Right atrium auricular region (tissue), 2 donors: ENCODE measurements at regions not wholly inside any gene's neighbourhood (a gene's known extent, or its start where the extent isn't known, plus 50 kb on each side); places are given as distances from the start of the nearest gene placed in this dataset.

Source experiments
- DNase-seq: peaks from one replicate; pipeline ENCODE4 v3.0.0-alpha.2; 2019; ENCODE audit warnings: low spot score
- H3K27ac ChIP-seq, 2 donors: fragments of 200-600 bp; sonication (generic); 1 replicate in 1 of 2; 2 replicates in 1 of 2; pipeline ENCODE4 v1.5.1; 2016 to 2019
- H3K27me3 ChIP-seq, 2 donors: fragments of 200-600 bp; sonication (generic); one replicate each; pipeline versions ENCODE4 v1.5.1 to v1.6.0; 2017 to 2019
- H3K36me3 ChIP-seq: fragments of 200-600 bp; sonication (generic); one replicate; pipeline ENCODE4 v1.5.1; 2016
- H3K4me1 ChIP-seq, 2 donors: fragments of 200-600 bp; sonication (generic); one replicate each; pipeline versions ENCODE4 v1.5.1 to v1.6.0; 2017 to 2019
- H3K4me3 ChIP-seq, 2 donors: fragments of 200-600 bp; sonication (generic); 1 replicate in 1 of 2; 2 replicates in 1 of 2; pipeline ENCODE4 v1.5.1; 2017 to 2019; ENCODE audit warnings: mild to moderate bottlenecking in 1 of 2, moderate library complexity in 1 of 2
- H3K9me3 ChIP-seq, 2 donors: fragments of 200-600 bp; sonication (generic); one replicate each; pipeline ENCODE4 v1.5.1; 2019
- TF ChIP-seq, protein P1 (sequence below), 2 donors: fragments of 200-600 bp; sonication (generic); IDR thresholded peaks; one replicate each; pipeline ENCODE4 v1.5.1; 2019; ENCODE audit warnings: antibody characterized with exemption in 2 of 2

DNA sequence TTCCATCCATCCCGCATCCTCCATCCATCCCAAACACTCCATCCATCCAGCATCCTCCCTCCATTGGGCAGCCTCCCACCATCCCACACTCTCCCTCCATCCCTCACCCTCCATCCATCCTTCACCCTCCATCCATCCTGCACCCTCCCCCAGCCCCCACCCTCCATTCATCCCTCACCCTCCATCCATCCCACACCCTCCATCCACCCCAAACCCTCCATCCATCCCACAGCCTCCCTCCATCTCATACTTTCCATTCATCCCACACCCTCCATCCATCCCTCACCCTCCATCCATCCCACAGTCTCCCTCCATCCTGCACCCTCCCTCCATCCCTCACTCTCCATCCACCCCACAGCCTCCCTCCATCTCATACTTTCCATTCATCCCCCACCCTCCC is 60.4 kb downstream of the FOXI2 start:
- H3K4me1 ChIP-seq: no peaks in the 10 kb centered on the region
- no peak for DNase-seq
- H3K9me3 ChIP-seq: no peaks in the 10 kb centered on the region
- H3K27me3 ChIP-seq: no peaks in the 10 kb centered on the region
- H3K27ac ChIP-seq: no peak overlapping the region
- no peaks in the 10 kb centered on the region for H3K36me3 ChIP-seq
- TF ChIP-seq, protein P1, sequence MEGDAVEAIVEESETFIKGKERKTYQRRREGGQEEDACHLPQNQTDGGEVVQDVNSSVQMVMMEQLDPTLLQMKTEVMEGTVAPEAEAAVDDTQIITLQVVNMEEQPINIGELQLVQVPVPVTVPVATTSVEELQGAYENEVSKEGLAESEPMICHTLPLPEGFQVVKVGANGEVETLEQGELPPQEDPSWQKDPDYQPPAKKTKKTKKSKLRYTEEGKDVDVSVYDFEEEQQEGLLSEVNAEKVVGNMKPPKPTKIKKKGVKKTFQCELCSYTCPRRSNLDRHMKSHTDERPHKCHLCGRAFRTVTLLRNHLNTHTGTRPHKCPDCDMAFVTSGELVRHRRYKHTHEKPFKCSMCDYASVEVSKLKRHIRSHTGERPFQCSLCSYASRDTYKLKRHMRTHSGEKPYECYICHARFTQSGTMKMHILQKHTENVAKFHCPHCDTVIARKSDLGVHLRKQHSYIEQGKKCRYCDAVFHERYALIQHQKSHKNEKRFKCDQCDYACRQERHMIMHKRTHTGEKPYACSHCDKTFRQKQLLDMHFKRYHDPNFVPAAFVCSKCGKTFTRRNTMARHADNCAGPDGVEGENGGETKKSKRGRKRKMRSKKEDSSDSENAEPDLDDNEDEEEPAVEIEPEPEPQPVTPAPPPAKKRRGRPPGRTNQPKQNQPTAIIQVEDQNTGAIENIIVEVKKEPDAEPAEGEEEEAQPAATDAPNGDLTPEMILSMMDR (IDR thresholded peaks at IDR 0.05): no peak
- H3K4me3 ChIP-seq: no peak overlapping the region

DNA sequence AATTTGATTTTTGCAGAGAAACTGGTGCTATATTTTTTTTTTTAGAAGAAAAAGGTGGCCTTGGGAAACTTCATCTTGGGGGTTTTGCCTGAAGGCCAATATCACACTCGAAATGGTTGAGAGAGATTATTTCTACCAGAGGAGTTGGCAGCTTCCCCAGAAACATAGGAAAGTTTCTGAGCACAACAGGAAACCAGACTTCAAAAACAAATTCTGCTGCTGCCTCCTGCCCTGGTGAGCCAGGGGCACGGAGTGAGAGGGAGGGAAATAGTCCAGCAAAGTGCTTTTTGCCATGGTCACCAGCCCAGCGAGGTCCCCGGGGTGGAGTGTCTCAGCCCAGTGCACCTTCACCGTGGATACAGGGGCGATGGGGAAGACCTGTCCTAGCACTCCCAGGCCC is 61.1 kb downstream of the FOXI2 start:
- Histone ChIP-seq H3K9me3 (no peaks in the 10 kb centered on the region), H3K4me3 (no peak overlapping the region), H3K27me3 (no peaks in the 10 kb centered on the region), H3K4me1 (no peaks in the 10 kb centered on the region), H3K27ac (no peak overlapping the region), H3K36me3 (no peaks in the 10 kb centered on the region)
- no peak for DNase-seq
- TF ChIP-seq, protein P1 (IDR thresholded peaks at IDR 0.05): no peak

DNA sequence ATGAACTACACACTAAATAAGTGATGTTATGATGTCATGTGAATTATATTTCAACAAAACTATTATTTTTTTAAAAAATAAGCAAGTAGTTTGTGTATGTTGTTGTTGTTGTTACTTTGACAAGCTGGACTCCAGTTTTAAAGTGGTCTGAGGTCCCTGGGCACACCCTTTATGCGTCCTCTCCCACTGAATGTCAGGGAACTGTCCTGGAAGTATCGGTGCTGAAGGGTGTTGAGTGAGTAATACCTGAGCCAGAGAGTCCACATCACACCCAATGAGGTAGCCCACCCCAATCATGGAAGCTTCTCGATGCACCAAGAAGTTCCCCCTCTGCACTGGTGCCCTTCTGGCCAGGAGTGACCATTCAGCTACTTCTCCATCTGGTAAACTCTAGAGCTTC is 64.3 kb downstream of the FOXI2 start:
- Histone ChIP-seq H3K36me3 (no peaks in the 10 kb centered on the region), H3K4me3 (no peak overlapping the region), H3K9me3 (no peaks in the 10 kb centered on the region), H3K27me3 (no peaks in the 10 kb centered on the region), H3K4me1 (no peaks in the 10 kb centered on the region), H3K27ac (no peak overlapping the region)
- TF ChIP-seq, protein P1 (IDR thresholded peaks at IDR 0.05): no peak
- no peak for DNase-seq

DNA sequence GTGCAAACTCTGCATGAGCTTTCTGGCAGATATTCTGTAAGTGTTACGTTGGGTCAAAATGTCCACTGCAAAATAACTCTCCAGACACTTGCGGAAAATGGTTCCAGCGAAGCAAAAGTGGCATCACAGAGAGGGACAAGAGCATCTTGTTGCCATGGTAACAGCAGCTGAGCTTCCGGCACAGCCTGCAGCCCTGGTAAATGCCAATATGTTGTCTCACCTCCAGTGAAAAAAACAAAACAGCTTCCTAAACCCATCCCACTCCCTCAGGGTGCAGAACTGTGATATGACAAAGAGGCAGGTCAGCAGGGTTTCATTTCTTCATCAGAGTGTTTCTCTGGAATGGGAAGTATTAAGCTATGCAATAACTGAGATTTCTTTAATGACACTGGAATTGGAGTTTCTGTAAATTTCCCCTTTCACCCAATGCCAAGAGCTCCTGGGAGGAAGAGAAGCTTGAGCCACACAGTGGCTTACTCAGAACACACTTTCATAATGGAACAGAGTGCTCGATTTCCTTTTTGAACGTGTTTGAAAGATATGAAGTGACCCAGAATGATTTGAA is 65.6 kb downstream of the FOXI2 start:
- Histone ChIP-seq H3K27me3 (no peaks in the 10 kb centered on the region), H3K9me3 (no peaks in the 10 kb centered on the region), H3K36me3 (no peaks in the 10 kb centered on the region), H3K4me1 (no peaks in the 10 kb centered on the region), H3K4me3 (no peak overlapping the region), H3K27ac (no peak overlapping the region)
- TF ChIP-seq, protein P1 (IDR thresholded peaks at IDR 0.05): no peak
- no peak for DNase-seq

DNA sequence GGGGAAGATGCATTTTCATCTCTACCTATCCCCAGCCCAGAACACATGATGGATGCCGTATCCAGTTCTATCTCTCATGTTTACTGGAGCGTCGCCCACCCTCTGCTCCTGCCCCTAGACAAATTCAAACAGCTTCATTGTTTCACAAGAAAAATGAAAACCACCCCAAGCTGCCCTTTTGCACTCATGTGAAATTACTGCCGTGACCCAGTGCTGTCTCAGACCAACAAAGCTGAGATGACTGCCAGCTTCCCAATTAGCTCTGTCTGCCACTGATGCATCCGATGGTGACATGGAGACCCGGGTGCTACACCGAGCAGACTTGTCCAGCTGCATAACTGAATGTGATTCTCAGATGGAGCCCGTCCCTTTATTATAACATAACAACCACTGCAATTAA is 67.7 kb downstream of the FOXI2 start:
- no peak for DNase-seq
- Histone ChIP-seq H3K9me3 (peaks cover 0 to 5% of the 10 kb centered on the region in 2 donors), H3K27ac (no peak overlapping the region), H3K4me3 (no peak overlapping the region), H3K4me1 (no peaks in the 10 kb centered on the region), H3K36me3 (no peaks in the 10 kb centered on the region), H3K27me3 (no peaks in the 10 kb centered on the region)
- TF ChIP-seq, protein P1 (IDR thresholded peaks at IDR 0.05): no peak

DNA sequence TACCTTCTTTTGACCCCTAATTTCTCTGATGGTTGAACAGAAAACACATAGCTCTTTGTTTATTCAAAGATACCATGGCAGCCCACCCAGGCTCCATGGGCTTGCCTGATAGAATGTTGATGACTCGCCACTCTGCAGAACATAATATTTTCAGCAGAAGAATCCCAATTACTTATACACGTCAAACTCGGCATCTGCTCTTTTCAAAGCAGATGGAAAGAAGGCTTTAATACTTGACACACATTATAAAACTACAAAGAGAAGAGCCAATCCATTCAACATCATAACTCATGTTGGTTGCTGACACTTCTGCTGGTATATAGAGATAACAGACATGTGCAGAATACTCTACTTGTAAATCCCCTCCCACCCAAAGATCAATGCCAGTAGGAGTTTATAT is 69.0 kb downstream of the FOXI2 start:
- Histone ChIP-seq H3K27me3 (no peaks in the 10 kb centered on the region), H3K9me3 (peaks cover 0 to 5% of the 10 kb centered on the region in 2 donors), H3K36me3 (no peaks in the 10 kb centered on the region), H3K27ac (no peak overlapping the region), H3K4me1 (no peaks in the 10 kb centered on the region), H3K4me3 (no peak overlapping the region)
- no peak for DNase-seq
- TF ChIP-seq, protein P1 (IDR thresholded peaks at IDR 0.05): no peak
